ENCODE measurements at regions not wholly inside any gene's neighbourhood (a gene's known extent, or its start where the extent isn't known, plus 50 kb on each side); places are given as distances from the start of the nearest gene placed in this dataset.
A peak's percentile ranks its signal among the peaks of the same experiment; 100 is the strongest.

GRCh38 chr1:82421782-82422181, 621.0 kb downstream of the ADGRL2 start:
- Histone ChIP-seq H3K36me3 (ENCODE audit: control insufficient read depth, insufficient read depth, low read length) (no peaks in the 10 kb centered on the region), H3K4me1 (ENCODE audit: control insufficient read depth, insufficient read depth, low read length) (no peaks in the 10 kb centered on the region), H3K4me3 (ENCODE audit: low read length) (no peak overlapping the region), H3K9me3 (replicated peaks; ENCODE audit: control insufficient read depth, low read depth, low read length) (no peaks in the 10 kb centered on the region), H3K27ac (ENCODE audit: low read length) (no peak overlapping the region), H3K27me3 (ENCODE audit: control insufficient read depth, insufficient read depth, low read length) (no peaks in the 10 kb centered on the region)
- no peak for DNase-seq
- no CpG with 5 or more reads among the region's 2 CpGs for WGBS (ENCODE audit: insufficient coverage)

GRCh38 chr1:82420584-82420983, 619.9 kb downstream of the ADGRL2 start:
- Histone ChIP-seq H3K4me1 (ENCODE audit: control insufficient read depth, insufficient read depth, low read length) (no peaks in the 10 kb centered on the region), H3K4me3 (ENCODE audit: low read length) (no peak overlapping the region), H3K27ac (ENCODE audit: low read length) (no peak overlapping the region), H3K36me3 (ENCODE audit: control insufficient read depth, insufficient read depth, low read length) (no peaks in the 10 kb centered on the region), H3K9me3 (replicated peaks; ENCODE audit: control insufficient read depth, low read depth, low read length) (no peaks in the 10 kb centered on the region), H3K27me3 (ENCODE audit: control insufficient read depth, insufficient read depth, low read length) (no peaks in the 10 kb centered on the region)
- no CpG with 5 or more reads among the region's 3 CpGs for WGBS (ENCODE audit: insufficient coverage)
- no peak for DNase-seq

- no peaks in the 10 kb centered on the region for H3K27me3 ChIP-seq (ENCODE audit: control insufficient read depth, insufficient read depth, low read length)
- H3K36me3 ChIP-seq (ENCODE audit: control insufficient read depth, insufficient read depth, low read length) = no peaks in the 10 kb centered on the region
- no CpG with 5 or more reads among the region's 1 CpG for WGBS (ENCODE audit: insufficient coverage)
- DNase-seq = no peak
- no peaks in the 10 kb centered on the region for H3K9me3 ChIP-seq (replicated peaks; ENCODE audit: control insufficient read depth, low read depth, low read length)
- no peak overlapping the region for H3K4me3 ChIP-seq (ENCODE audit: low read length)
- H3K27ac ChIP-seq (ENCODE audit: low read length) = no peak overlapping the region
- H3K4me1 ChIP-seq (ENCODE audit: control insufficient read depth, insufficient read depth, low read length) = no peaks in the 10 kb centered on the region
Measured at GRCh38 chr1:82411605-82412004, 610.9 kb downstream of the ADGRL2 start.

- Histone ChIP-seq H3K27ac (ENCODE audit: low read length) (no peak overlapping the region), H3K36me3 (ENCODE audit: control insufficient read depth, insufficient read depth, low read length) (no peaks in the 10 kb centered on the region), H3K9me3 (replicated peaks; ENCODE audit: control insufficient read depth, low read depth, low read length) (no peaks in the 10 kb centered on the region), H3K4me1 (ENCODE audit: control insufficient read depth, insufficient read depth, low read length) (no peaks in the 10 kb centered on the region), H3K27me3 (ENCODE audit: control insufficient read depth, insufficient read depth, low read length) (no peaks in the 10 kb centered on the region), H3K4me3 (ENCODE audit: low read length) (no peak overlapping the region)
- no peak for DNase-seq
- whole genome bisulfite sequencing (ENCODE audit: insufficient coverage) = no CpG with 5 or more reads among the region's 1 CpG
Measured at GRCh38 chr1:82405333-82405732, 604.6 kb downstream of the ADGRL2 start.

GRCh38 chr1:82401116-82401515, 600.4 kb downstream of the ADGRL2 start:
- no CpG with 5 or more reads among the region's 1 CpG for WGBS (ENCODE audit: insufficient coverage)
- no peak overlapping the region for H3K27ac ChIP-seq (ENCODE audit: low read length)
- no peaks in the 10 kb centered on the region for H3K27me3 ChIP-seq (ENCODE audit: control insufficient read depth, insufficient read depth, low read length)
- no peak overlapping the region for H3K4me3 ChIP-seq (ENCODE audit: low read length)
- no peaks in the 10 kb centered on the region for H3K36me3 ChIP-seq (ENCODE audit: control insufficient read depth, insufficient read depth, low read length)
- H3K9me3 ChIP-seq (replicated peaks; ENCODE audit: control insufficient read depth, low read depth, low read length) = no peaks in the 10 kb centered on the region
- no peaks in the 10 kb centered on the region for H3K4me1 ChIP-seq (ENCODE audit: control insufficient read depth, insufficient read depth, low read length)
- DNase-seq = no peak

GRCh38 chr1:82400521-82400920, 599.8 kb downstream of the ADGRL2 start:
- no peak overlapping the region for H3K4me3 ChIP-seq (ENCODE audit: low read length)
- no CpG with 5 or more reads among the region's 4 CpGs for WGBS (ENCODE audit: insufficient coverage)
- H3K27ac ChIP-seq (ENCODE audit: low read length) = no peak overlapping the region
- H3K36me3 ChIP-seq (ENCODE audit: control insufficient read depth, insufficient read depth, low read length) = no peaks in the 10 kb centered on the region
- H3K9me3 ChIP-seq (replicated peaks; ENCODE audit: control insufficient read depth, low read depth, low read length) = no peaks in the 10 kb centered on the region
- H3K27me3 ChIP-seq (ENCODE audit: control insufficient read depth, insufficient read depth, low read length) = no peaks in the 10 kb centered on the region
- no peak for DNase-seq
- no peaks in the 10 kb centered on the region for H3K4me1 ChIP-seq (ENCODE audit: control insufficient read depth, insufficient read depth, low read length)

DNA sequence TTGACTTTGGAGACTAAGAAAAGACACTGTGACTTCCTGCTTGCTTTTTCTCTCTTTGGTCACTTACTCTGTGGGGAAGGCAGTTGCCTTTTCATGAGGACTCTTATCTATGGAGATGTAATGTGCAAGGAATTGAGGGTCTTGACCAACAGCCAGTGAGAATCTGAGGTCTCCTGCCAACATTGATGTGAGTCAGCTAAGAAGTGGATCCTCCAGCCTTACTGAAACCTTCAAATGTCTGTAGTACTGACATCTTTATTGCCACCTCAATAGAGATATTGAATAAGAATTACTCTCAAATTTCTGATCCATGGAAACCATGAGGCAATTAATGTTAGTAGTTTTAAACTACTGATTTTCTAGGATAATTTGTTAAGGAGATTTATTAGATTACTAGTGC, 598.4 kb downstream of the ADGRL2 start:
- H3K36me3 ChIP-seq (ENCODE audit: control insufficient read depth, insufficient read depth, low read length) = no peaks in the 10 kb centered on the region
- no peak overlapping the region for H3K27ac ChIP-seq (ENCODE audit: low read length)
- H3K4me3 ChIP-seq (ENCODE audit: low read length) = no peak overlapping the region
- no peaks in the 10 kb centered on the region for H3K9me3 ChIP-seq (replicated peaks; ENCODE audit: control insufficient read depth, low read depth, low read length)
- H3K4me1 ChIP-seq (ENCODE audit: control insufficient read depth, insufficient read depth, low read length) = no peaks in the 10 kb centered on the region
- no peaks in the 10 kb centered on the region for H3K27me3 ChIP-seq (ENCODE audit: control insufficient read depth, insufficient read depth, low read length)
- DNase-seq = no peak

- H3K4me3 ChIP-seq (ENCODE audit: low read length) = no peak overlapping the region
- H3K36me3 ChIP-seq (ENCODE audit: control insufficient read depth, insufficient read depth, low read length) = no peaks in the 10 kb centered on the region
- no peaks in the 10 kb centered on the region for H3K27me3 ChIP-seq (ENCODE audit: control insufficient read depth, insufficient read depth, low read length)
- H3K4me1 ChIP-seq (ENCODE audit: control insufficient read depth, insufficient read depth, low read length) = no peaks in the 10 kb centered on the region
- no peak overlapping the region for H3K27ac ChIP-seq (ENCODE audit: low read length)
- H3K9me3 ChIP-seq (replicated peaks; ENCODE audit: control insufficient read depth, low read depth, low read length) = no peaks in the 10 kb centered on the region
- DNase-seq = no peak
Measured at GRCh38 chr1:82398357-82398756, 597.6 kb downstream of the ADGRL2 start.

DNA sequence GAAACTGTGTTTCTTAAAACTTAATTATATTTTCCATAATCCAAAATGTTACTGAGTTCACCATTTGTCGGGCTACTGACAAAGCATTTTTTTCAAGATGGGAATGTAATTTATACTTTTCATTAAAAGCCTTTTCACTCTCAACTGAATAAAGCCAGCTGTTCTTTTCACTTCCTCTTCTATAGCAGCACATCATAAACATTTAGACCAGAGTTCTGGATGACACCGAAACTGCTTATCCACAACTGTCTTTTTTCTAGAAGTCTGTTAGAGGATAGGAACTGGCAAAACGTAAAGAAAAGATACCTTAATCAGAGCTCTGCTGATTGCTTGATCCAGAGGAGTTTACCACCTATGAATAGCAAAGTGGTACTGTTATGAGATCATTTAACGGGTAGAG, 594.7 kb downstream of the ADGRL2 start:
- H3K27me3 ChIP-seq (ENCODE audit: control insufficient read depth, insufficient read depth, low read length) = no peaks in the 10 kb centered on the region
- no peaks in the 10 kb centered on the region for H3K36me3 ChIP-seq (ENCODE audit: control insufficient read depth, insufficient read depth, low read length)
- peak; percentile 75 for DNase-seq
- no CpG with 5 or more reads among the region's 4 CpGs for WGBS (ENCODE audit: insufficient coverage)
- no peak overlapping the region for H3K27ac ChIP-seq (ENCODE audit: low read length)
- H3K9me3 ChIP-seq (replicated peaks; ENCODE audit: control insufficient read depth, low read depth, low read length) = no peaks in the 10 kb centered on the region
- no peak overlapping the region for H3K4me3 ChIP-seq (ENCODE audit: low read length)
- no peaks in the 10 kb centered on the region for H3K4me1 ChIP-seq (ENCODE audit: control insufficient read depth, insufficient read depth, low read length)

GRCh38 chr1:82392946-82393345, 592.2 kb downstream of the ADGRL2 start:
- 100% methylated on average over 1 of the region's 1 CpG for WGBS (ENCODE audit: insufficient coverage)
- Histone ChIP-seq H3K27me3 (ENCODE audit: control insufficient read depth, insufficient read depth, low read length) (no peaks in the 10 kb centered on the region), H3K9me3 (replicated peaks; ENCODE audit: control insufficient read depth, low read depth, low read length) (no peaks in the 10 kb centered on the region), H3K36me3 (ENCODE audit: control insufficient read depth, insufficient read depth, low read length) (no peaks in the 10 kb centered on the region), H3K27ac (ENCODE audit: low read length) (no peak overlapping the region), H3K4me3 (ENCODE audit: low read length) (no peak overlapping the region), H3K4me1 (ENCODE audit: control insufficient read depth, insufficient read depth, low read length) (no peaks in the 10 kb centered on the region)
- no peak for DNase-seq

- no peak overlapping the region for H3K27ac ChIP-seq (ENCODE audit: low read length)
- no peak for DNase-seq
- no CpG with 5 or more reads among the region's 2 CpGs for WGBS (ENCODE audit: insufficient coverage)
Measured at GRCh38 chr1:82392513-82392912, 591.8 kb downstream of the ADGRL2 start.

More at GRCh38 chr1:82392513-82392912, 591.8 kb downstream of the ADGRL2 start:
- Histone ChIP-seq H3K36me3 (ENCODE audit: control insufficient read depth, insufficient read depth, low read length) (no peaks in the 10 kb centered on the region), H3K27me3 (ENCODE audit: control insufficient read depth, insufficient read depth, low read length) (no peaks in the 10 kb centered on the region), H3K4me3 (ENCODE audit: low read length) (no peak overlapping the region), H3K4me1 (ENCODE audit: control insufficient read depth, insufficient read depth, low read length) (no peaks in the 10 kb centered on the region), H3K9me3 (replicated peaks; ENCODE audit: control insufficient read depth, low read depth, low read length) (no peaks in the 10 kb centered on the region)

All from muscle of leg (tissue), 3 donors.